NCI-H526 treated with DMSO at 0.1 percent for 48 hours (cell line): ENCODE measurements at regions not wholly inside any gene's neighbourhood (a gene's known extent, or its start where the extent isn't known, plus 50 kb on each side); places are given as distances from the start of the nearest gene placed in this dataset.

Source experiments
- DNase-seq: peaks from one replicate; lab custom pipeline; 2025; lab: John Stamatoyannopoulos, UW

DNA sequence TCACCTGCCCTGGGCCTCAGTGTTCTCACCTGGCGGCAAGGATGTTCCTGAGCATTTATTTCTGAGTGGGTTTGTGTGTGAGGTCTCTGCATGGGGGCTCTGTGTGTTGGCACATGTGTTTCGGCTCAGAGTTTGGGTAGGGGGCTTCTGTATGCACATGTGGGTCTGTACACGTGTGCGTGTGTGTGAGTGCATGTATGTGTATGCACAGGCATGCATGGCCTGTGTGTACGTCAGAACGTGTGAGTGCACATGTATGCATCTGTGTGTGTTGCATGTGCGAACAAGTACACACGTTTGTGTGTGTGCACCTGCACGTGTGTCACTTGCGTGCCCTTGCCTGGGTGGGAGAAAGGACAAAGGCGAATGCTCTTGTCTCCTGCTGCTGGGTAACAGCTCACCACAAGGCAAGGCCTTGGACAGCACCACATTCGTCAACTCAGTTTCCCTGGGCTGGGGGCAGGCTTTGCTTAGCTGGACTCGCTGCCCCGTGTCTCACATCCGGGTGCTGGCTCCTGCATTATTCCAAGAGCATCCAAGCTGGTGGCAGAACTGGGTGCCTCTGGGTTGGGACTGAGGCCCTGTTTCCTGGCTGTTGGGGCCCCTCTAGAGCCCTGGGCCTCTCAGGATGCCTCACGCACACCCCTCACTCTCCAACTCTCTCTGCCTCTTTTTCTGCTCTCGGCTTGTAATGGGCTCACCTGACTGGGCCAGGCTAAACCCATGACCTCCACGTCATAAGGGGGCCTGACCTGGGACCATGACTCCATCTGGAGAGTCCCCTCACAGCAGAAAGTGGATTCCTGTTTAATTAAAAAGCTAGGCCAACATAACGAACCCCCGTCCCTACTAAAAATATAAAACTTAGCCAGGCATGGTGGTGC, 153.6 kb upstream of the C14orf180 start:
- DNase-seq, result no peak

DNA sequence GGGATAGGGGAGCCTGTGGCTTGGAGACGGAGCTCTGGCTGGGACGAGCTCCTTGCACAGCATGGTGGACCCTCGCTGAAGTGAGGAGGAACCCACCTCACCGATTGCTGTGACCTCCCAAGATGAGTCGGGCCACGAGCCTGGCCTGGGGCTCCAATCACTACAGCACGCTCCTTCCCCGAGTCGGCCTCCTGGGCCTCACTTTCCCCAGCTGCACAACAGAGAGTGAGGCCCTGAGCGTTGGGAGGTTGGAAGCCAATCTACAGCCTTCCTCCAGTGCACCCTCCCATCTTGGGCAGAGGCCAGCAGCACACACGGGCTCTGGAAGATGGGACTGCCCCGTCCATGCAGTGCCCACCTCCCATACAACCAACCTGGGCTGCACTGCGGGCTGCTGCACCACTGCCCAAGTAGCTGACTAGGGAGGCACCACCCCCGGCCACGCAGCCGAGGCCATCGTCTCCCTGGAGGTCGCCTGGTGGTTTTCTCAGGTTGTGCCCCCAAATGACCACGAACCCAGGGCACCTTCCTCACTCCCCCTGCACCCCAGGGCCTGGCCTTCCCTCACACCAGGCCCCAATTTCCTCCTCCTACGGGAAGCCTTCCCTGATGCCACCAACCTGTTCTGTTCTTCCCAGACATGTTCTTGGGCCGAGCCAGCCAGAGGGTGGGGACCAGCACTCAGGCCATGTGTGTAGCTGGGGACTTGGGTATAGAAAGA, 152.3 kb upstream of the C14orf180 start:
- DNase-seq, result no peak

DNA sequence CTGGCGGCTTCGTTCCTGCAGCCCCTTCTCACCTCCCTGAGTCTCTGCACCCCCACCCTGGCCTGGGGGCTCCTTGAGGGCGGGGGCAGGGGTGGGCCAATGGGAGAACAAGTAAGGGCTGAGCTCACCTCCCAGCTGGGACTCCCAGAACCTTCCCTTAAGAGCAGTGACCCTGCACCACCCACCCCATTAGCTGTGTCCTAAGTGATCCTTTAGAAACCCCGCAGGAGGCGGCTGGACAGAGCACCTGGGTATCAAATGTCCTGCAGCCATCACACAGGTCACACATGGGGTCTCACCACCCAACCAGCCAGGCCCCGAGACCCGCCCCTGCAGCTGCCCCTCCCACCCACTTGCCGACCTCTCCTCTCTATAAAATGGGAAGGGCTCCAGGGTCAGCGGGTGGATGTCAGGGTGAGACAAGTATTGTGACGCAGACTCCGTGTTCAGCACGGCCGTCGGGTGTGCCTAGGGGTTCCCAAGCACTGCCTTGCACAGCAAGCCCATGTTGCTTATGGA, 151.2 kb upstream of the C14orf180 start:
- no peak for DNase-seq

DNA sequence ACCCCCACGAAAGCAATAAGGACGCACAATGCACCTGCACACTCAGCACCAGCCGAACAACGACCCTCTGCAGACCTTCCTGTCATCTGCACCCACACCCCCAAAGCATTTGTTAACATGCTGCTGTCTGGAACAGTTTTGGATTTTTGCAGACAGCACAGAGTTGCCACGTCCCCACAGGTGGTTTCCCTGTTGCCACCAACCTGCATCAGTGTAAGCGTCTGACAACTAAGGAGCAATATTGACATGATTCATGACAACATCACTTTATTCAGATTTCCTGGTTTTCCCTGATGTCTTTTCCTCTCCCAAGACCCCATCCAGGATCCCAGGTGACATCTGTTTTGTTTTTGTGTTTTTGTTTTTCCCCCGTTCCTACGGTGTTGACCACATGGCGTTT, 150.7 kb upstream of the C14orf180 start:
- DNase-seq, result no peak

DNA sequence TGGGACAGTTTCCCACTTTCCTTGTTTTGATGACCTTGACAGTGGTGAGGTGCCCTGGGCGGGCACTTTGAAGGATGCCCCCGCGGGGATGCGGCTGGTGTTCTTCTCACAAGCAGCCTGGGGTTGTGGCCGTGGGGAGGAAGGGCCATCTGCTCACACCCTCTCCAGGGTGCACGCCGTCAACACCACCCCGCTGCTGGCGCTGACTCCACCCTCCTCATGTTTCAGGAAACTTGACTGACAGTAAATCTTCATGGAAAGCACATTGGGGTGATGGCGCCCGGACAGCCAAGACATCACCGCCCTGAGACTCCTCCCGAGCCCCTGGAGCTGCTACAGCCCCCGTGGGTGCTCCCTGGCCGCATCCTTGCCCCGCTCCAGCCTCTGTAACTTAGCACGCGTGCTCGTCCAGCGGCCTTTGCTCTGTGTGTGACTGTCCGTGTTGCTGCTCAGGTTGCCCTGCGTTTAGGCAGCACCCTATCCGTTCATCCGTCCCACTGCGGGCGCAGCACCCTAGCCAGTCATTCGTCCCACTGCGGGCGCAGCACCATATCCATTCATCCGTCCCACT, 150.2 kb upstream of the C14orf180 start:
- DNase-seq, result no peak

DNA sequence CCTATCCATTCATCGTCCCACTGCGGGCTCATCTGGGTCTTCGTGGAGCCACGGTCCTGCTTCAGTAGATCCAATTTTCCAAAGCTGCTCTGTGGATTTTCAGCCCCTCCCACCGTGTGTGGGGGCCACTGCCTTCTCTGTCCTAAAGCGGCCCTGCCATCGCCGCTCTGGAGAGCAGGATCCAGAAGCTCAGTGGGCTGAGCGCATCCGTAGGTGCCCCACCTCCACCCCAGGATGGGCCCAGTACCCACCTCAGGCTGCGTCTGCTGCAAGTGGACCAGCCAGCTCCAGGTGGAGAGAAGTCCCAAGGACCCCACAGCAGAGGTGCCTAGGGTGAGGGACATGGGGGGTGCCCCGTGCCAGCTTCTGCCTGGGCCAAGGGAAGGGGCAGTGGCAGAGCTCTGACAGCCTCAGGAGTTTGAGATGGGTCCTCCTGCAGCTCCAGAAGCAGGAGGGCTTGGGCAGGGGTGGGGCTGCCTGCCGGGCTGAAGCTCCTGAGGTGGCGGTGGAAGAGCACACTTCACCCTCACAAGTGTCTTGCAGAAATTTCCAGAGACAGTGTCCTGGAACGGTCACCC, 148.1 kb upstream of the C14orf180 start:
- no peak for DNase-seq

DNA sequence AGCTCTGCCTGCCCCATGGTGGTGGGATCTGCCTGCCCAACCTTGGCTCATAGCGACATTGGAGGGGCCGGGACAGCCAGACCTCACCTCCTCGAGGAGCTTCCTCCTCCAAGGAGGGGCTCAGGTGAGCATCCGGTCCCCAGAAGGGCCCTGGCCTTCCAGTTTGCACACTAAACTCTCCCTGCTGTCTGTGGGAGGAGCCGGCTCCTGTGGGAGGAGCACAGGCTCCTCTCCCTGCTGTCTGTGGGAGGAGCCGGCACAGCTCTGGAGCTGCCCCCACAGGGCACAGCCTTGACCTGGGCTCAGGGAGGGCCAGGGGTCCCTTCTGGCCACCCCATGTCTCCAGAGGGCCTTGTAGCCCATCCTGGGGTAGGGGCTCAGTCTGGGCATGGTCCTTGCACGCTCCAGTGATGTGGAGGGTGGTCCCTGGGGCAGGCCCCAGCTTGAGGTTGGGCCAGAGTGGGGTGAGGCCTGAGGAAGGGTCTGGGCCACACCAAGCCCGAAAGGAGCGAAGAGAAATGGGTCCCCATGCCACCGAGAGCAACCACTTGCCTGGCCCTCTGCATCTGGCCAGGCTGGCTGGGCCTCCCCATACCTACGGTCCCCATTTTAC, 147.5 kb upstream of the C14orf180 start:
- DNase-seq, result no peak

DNA sequence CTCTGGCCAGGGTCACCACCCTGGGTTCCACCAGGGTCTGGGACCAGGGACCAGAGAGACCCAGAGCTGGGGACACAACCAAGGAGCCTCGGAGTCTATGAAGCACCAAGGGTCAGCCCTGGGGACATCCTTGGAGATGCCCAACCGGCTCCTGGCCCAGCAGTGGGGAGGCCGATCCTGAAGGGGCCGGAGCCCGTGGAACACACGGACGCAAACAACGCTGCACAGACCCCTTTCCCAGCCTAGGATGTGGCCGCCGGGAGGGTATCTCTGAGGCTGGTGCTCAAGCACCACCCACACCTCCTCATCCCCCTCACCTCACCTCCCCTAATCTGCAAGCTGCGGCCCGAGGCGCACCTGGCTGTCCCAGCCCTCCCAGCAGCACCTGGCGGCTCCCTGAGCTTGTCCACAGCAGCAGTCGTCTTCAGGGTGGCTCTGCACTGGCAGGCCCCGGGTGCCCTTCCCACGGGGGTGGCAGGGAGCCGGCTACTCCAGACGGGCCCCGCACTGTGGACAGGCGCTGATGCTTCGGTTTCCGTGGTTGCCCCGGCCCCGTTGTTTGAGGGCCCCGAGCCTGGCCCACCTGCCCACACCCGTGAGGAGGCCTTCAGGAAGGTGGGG, 146.8 kb upstream of the C14orf180 start:
- no peak for DNase-seq

DNA sequence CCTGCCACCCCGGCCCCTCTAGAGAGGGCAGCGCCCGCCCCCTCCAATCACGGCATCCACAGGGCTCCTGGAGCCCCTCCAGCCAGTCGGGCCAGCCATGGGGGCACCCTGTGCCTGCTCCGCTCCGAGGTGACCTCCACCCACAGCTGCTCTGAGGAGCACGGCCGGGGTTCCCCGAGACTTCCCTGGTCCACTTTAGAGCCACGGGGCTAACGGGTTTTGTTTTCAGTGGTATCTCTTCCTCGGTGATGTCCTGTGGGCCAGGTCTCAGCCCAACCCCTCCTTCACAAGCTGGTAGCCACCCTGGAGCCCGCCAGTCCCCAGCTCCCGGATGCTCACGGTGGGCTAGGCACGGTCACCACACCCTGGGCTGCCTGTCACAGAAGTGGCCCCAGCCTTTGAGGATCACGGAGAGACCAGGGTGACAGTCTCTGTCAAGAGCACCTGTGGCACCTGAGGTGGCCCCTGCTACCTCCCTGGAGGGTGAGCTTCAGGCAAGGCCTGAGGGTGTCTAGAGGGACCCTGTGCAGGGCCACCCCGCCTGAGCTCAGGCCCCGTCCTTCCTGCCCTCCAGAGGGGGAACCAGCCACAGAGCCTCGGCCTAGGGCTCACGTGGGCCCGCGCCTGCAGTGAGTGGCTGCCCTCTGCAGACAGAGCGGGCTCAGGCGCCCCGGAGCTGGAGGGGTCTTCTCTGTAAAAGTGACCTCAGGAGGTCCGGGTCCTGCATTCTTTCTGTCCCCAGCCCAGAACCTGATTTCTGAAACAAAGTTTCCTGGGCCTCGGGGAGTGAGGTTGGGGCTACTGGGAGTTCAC, 146.0 kb upstream of the C14orf180 start:
- DNase-seq, result no peak

DNA sequence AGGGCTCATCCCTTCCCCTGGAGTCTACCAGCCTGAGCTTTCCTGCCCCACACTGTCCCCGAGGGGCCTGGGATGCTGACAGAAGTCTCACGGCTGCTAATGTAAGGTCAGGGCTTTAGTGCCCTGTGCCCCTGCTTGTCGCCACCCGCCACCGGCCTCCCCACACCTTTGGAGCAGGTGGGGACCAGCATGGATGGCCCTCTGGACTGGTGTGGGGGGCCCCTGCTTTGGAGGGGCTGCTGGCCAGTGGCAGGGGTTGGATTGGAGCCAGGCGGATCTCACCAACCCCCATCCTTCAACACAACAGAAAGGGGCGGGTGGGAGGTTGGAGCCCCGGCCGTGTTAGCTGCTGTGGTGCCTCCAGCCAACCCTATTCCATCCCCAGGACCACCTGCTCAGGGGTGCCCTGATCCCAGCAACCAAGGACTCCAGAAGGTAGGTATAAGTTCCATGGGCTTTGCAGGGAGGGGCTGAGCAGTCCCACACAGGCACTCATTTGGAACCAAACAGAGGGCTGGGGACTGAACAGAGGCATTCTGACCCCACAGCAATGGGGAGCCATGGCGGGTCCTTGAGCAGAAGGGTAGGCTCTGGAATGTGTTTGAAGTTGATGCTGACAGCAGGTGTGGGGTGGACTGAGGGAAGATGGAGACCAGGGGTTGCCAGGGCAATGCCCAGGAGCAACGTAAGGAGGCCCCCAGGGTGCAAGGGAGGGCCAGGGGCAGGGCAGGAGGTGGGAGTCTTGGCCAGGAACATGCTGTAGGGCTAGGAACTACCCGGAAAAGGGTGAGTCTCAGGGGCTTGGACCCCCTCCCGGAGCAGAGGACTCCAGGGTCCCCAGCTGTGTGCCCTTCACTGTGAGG, 145.1 kb upstream of the C14orf180 start:
- no peak for DNase-seq

DNA sequence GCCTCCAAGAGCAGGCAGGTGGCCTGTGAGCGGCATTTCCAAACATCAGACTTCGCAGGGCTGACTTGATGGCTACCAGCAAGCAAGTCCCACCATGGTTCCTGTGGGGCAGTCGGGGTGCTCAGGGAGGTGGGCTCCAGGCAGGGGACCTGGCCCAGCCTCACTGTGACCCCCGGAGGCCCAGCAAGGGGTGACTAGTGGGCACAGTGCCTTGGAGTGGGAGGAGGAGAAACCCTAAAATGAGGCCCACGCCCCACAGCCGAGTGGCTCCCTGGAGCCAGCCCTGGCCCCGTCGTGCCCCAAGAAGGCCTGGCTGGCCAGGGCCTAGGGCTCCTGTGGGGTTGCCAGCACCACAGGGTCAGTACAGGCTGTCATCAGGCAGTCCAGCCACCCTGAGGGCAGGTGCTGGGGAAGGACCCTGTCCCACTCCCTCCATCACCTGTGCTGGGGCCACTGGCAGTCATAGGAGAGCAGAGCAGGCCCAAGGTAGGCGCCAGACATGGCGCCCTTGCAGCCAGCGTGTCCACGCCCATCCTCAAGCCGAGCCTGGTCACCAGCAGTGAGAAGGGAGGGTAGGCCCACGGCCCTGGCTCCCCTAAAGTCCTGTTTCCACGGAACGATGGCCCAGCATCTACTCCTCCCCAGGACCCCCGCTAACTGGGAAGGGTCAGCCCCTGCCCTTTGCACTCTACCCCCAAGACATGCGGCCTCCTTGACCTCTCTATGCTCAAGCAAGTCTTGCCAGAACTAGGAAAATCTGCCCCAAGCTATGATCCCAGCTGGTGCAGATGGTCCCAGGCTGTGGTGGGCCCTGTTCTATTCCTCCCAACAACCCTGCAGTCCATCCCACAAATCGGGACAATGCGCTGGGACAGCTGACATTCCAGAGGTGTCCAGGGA, 144.2 kb upstream of the C14orf180 start:
- DNase-seq, result no peak

DNA sequence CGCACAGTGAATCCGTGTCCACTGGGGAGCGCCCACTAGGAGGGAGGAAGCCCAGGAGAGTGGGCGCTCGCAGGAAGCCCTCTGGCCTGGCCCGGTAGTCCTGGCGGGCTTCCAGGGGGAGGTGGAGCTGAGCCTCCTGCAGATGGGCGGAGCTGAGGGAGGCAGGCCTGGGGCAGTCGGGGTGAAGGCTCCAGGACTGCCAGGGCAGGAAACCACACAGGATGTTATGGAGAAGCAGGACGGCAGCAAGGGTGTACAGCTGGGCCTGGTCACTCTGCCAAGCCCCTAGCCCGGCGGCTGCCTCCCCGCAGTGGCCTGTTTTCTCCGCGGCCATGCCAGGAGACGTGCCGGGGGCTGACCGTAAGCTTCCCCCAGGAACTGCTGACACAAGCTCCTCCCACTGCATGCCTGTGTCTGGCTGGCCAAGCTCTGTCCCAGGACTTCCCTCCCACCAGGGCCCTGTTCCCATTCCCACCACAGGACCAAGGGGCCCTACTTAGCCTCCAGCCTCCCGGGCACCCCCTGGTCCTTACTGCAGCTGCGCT, 143.4 kb upstream of the C14orf180 start:
- DNase-seq, result no peak

DNA sequence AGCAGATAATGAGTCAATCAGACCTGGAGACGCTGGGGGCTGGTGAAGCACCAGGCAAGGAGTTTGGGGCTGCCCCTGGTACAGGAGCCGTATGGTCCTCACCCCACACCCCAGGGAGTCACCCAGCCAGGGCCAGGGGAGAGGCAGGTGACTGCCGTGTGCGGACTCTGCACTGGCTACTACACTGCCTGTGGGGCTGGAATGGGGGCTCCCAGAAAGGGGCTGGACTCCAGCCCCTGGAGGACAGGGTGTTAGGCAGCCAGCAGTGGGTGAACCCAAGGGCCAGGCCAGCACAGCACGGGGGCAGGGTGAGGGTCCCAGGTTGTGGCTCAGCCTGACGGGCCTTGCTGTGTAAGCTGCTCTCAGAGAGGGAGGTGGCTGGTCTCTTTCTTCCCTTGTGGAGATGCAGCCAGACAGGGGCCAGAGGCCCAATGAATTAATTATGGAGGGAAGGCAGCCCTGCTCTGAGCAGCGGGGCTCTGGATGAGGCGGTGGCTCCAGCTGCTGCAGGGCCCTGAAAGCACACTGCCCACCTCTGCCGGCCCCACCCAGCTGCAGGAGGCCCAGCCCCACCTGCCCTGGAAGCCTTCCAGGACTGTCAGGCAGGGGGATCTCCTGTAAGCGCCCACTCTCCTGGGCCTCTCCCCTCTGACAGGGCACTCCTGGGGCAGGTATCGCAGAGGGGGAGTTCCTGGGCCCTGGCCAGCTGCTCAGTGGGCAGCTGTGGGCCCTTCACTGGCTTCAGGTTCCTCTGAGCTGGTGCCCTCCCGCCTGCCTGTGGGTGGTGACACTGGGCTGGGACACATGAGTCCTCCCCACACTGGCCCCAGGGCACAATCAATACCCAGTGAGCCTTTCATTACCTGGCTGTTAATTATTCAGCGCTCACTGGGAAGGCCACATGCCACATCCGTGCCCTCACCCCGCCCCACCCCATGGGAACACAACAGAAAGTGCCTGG, 142.5 kb upstream of the C14orf180 start:
- peak; percentile 60 for DNase-seq

DNA sequence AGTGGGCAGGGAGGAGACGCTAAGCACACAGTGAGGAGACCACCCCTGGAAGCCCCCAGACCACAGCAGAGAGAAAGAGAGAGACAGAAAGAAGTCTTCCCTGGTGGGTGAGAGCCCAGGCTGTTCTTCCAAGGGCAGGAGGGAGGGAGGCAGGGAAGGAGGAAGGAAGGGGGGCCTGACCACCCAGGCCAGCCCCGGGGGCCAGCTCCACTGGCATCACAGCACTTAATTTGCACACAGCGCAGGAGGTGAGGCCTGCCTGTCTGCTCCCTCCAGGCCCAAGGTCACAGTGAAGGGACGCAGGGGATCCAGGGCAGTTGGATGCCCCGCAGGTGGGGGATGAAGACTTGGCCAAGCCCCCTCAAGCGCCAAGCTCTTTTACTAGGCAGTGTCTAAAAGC, 141.9 kb upstream of the C14orf180 start:
- no peak for DNase-seq

DNA sequence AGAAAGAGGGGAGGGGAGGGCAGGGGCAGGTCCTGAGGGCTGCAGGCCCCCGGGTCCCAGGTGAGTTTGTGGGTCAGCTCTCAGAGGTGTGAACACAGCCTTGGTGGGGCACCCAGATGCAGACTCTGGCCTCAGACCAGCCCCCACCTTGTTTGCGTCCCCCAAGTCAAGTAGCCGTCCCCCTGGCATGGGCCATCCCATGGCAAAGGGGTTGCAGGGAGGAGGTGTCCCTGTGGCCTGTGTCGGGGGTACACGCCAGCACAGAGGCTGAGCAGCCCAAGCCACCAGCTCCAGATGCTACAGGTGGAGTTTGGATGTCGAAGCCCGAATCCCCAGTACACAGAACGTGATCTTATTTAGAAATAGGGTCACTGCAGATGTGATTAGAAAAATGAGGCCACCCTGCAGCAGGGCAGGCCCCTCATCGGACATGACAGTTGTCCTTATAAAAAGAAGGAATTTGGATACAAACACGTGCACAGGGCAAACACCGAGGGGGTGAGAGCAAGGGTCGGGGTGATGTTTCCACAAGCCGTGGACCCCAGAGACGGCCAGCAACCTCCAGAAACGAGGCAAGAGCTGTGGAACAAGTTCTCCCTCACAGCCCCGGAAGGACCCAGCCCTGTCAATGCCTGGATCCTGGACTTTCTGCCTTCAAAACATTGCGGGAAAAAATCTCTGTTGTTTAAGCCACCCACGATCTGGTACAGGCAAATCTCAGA, 141.2 kb upstream of the C14orf180 start:
- no peak for DNase-seq

DNA sequence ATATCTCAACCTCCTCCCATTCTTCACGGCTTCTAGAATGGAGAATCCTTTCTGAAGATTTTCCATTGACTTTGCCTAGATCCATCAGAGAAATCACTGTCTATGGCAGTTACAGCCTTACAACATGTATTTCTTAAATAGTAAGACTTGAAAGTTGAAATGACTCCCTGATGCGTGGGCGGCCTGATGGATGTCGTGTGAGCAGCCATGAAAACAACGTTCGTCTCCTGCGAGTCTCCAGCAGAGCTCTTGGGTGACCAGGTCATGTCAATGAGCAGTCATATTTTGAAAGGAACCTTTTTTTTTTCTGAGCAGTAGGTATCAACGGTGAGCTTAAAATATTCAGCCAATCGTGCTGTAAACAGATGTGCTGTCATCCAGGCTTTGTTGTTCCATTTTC, 139.9 kb upstream of the C14orf180 start:
- no peak for DNase-seq
